ENCODE measurements at regions not wholly inside any gene's neighbourhood (a gene's known extent, or its start where the extent isn't known, plus 50 kb on each side); places are given as distances from the start of the nearest gene placed in this dataset.

DNA sequence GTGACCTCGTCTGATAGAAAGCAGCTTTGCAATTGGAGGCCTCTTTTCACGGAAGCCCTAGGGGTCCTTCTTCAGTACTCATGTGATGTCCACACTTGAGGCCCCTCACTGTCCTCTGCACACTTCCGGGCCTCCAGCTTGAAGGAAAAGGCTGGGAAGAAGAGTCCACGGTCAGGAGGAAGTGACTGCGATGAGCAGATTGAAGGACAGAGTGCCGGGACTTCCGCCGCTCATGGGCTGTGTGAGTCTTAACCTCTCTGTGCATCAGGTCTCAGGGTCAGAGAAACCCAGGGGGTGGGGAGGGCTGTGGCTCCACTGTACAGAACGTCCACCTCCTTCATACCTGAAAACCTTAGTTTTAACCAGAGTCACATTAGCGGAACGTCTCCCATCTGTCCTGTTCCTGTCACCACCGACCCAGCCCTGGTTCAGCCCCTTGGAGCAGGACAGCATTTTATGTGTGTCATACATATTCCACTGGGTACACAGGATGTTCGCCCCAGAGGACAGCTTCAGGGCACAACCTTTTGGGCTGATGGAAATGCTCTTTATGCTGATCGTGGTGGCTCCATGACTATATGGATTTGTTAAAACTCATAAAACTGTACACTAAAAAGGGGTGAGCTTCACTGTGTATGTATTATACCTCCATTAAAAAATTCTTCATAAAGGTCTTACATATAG lies 51.0 kb upstream of the SORCS2 start:
- no peak overlapping the region for H3K4me3 ChIP-seq (replicated peaks in 1 of 2; ENCODE audit: low read depth in 2 of 2, low read length in 2 of 2)
- DNase-seq (ENCODE audit: low read depth in 2 of 2): no peak
- TF ChIP-seq, protein P1, sequence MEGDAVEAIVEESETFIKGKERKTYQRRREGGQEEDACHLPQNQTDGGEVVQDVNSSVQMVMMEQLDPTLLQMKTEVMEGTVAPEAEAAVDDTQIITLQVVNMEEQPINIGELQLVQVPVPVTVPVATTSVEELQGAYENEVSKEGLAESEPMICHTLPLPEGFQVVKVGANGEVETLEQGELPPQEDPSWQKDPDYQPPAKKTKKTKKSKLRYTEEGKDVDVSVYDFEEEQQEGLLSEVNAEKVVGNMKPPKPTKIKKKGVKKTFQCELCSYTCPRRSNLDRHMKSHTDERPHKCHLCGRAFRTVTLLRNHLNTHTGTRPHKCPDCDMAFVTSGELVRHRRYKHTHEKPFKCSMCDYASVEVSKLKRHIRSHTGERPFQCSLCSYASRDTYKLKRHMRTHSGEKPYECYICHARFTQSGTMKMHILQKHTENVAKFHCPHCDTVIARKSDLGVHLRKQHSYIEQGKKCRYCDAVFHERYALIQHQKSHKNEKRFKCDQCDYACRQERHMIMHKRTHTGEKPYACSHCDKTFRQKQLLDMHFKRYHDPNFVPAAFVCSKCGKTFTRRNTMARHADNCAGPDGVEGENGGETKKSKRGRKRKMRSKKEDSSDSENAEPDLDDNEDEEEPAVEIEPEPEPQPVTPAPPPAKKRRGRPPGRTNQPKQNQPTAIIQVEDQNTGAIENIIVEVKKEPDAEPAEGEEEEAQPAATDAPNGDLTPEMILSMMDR (IDR thresholded peaks at IDR 0.05; ENCODE audit: low read depth, low read length): no peak

DNA sequence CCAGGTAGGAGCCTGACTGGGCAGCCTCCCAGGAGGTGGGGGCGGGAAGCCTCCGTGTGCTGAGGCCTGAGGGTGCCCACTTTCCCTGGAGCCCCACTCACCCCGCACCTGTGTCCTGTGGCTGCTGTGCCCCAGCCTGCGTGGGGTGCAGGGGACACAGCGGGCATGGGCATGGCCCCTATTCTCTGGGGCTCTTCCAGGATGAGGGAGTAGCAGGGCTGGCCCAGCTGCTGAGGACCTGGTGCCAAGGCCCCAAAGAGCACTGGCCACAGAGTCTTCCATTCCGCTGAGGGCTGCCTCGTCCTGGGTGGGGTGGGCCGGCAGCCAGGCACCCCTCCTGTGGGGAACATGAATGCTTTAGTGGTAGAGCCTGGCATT lies 51.7 kb upstream of the SORCS2 start:
- no peak overlapping the region for H3K4me3 ChIP-seq (replicated peaks in 1 of 2; ENCODE audit: low read depth in 2 of 2, low read length in 2 of 2)
- DNase-seq (ENCODE audit: low read depth in 2 of 2): no peak
- TF ChIP-seq, protein P1 (IDR thresholded peaks at IDR 0.05; ENCODE audit: low read depth, low read length): no peak

DNA sequence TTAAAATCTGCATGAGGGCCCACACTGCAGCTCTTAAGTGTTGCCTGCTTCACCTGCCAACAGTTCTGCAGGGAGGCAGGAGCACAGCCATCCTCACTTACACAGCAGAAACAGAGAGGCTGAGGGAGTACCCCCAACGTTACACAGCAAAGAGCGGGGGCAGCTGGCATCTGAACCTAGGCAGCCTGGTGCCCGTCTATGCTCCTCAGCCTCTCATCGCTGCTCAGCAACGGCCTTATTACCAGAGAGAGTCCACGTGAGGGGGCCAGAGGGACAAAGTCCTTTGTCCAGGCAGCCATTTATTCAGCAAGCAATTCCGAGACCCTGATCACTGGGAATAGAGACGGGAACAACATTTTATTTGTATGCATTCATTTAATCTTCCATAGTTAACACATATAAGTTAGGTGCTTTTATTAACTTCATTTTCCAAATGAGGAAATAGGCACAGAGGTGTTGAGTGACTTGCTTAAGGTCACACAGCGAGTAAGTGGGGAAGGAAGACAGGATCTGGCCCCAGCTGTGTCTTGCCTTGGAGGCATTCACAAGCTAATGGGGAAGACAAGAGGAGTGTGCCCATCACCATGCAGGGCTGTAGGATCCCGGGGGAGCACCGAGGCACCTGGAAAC lies 52.2 kb upstream of the SORCS2 start:
- TF ChIP-seq, protein P1 (IDR thresholded peaks at IDR 0.05; ENCODE audit: low read depth, low read length): no peak
- DNase-seq (ENCODE audit: low read depth in 2 of 2): no peak
- H3K4me3 ChIP-seq (replicated peaks in 1 of 2; ENCODE audit: low read depth in 2 of 2, low read length in 2 of 2): no peak overlapping the region

DNA sequence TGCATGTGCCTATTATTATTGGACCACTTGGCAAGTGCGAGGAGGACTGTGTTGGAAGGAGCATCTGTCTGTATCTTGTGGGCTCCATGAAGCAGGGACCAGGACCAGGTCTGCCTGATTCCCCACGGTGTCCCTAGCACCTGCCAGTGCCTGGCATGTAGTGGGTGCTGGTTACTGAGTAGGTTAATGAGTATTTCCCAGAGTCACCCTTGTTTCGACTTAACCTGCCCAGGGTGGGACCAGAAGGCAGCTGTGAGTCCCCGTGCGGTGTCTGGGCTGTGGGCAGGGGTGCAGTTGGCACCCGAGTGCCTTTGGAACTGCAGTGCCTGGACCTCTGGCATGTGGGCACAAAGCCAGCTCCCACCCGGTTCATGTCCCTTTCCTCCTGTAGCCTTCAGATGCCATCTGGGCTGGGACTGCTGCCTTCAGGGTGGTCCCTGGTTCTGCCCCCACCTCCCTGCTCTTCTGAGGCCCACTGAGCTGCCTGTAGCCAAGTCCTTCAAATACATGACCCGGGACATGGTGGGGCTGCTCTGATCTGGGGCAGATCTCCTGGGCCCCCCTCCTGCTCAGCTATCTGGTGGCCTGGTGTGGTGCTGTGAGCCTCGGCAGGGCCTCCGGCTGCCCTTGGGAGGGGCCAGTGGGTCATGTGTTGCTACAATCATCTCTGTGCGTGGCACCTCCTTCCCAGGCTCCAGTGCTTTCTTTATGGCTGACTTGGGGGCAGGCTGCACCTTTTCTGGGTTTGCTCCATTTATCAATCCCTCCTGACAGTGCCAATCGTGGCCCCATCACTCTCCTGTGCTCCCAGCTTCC lies 53.0 kb upstream of the SORCS2 start:
- no peak overlapping the region for H3K4me3 ChIP-seq (replicated peaks in 1 of 2; ENCODE audit: low read depth in 2 of 2, low read length in 2 of 2)
- TF ChIP-seq, protein P1 (IDR thresholded peaks at IDR 0.05; ENCODE audit: low read depth, low read length): no peak
- DNase-seq (ENCODE audit: low read depth in 2 of 2): no peak

DNA sequence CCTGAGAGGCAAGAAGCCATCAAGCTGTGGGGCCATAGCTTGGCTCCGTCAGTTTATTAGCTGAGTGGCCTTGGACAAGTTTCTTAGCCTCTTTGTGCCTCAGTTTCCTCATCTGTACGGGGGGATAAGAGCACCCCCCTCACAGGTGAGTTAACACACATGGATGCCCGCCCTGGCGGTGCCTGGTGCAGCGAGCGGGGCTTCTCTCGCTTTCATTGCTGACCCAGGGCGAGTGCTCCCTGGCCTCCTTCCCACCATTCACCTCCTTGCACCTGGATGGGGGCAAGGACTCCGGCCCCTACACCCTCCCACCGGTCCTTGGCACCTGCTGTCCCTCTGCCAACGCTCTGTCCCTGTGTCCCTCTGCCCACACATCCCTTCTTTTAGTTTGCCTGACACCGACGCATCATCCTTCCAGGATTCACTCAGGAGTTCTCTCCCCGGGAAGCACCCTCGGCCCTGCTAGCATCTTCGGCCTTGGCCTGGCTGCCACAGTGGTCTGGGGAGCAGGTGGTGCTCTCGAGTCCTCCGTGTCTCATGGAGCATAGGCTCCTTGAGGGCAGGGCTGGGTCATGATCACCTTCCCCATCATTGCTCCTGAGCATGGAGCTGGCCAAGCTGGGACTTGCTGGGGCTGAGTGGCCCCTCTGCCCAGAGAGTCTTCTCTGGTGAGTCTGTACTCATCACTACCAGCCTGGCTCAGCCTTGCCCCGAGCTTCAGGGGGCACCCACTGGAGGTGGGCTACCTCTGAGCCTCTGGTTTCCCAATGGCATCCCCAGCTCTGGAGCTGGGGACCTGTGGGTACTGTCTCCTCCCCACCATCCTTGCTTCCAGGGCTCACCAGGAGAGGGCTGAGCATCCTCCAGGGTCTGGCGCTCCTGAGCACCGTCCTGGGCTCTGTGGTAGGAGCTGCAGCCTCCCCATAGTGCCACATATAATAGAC lies 53.8 kb upstream of the SORCS2 start:
- no peak for DNase-seq (ENCODE audit: low read depth in 2 of 2)
- TF ChIP-seq, protein P1 (IDR thresholded peaks at IDR 0.05; ENCODE audit: low read depth, low read length): no peak
- no peak overlapping the region for H3K4me3 ChIP-seq (replicated peaks in 1 of 2; ENCODE audit: low read depth in 2 of 2, low read length in 2 of 2)
